HG03025 (cell line): ENCODE measurements at regions not wholly inside any gene's neighbourhood (a gene's known extent, or its start where the extent isn't known, plus 50 kb on each side); places are given as distances from the start of the nearest gene placed in this dataset.
"Not testable (repeated sequence)": the region's sequence is repeated elsewhere in the genome, so short reads cannot be mapped to it uniquely, and the experiment has no call there.

Experiments used
- ATAC-seq: cut with Tn5 transposase; IDR thresholded peaks from one replicate; pipeline ENCODE4 v1.9.1; 2021; ENCODE audit warnings: mild to moderate bottlenecking, moderate library complexity; ENCODE audit not compliant: unreplicated experiment, low FRiP score

DNA sequence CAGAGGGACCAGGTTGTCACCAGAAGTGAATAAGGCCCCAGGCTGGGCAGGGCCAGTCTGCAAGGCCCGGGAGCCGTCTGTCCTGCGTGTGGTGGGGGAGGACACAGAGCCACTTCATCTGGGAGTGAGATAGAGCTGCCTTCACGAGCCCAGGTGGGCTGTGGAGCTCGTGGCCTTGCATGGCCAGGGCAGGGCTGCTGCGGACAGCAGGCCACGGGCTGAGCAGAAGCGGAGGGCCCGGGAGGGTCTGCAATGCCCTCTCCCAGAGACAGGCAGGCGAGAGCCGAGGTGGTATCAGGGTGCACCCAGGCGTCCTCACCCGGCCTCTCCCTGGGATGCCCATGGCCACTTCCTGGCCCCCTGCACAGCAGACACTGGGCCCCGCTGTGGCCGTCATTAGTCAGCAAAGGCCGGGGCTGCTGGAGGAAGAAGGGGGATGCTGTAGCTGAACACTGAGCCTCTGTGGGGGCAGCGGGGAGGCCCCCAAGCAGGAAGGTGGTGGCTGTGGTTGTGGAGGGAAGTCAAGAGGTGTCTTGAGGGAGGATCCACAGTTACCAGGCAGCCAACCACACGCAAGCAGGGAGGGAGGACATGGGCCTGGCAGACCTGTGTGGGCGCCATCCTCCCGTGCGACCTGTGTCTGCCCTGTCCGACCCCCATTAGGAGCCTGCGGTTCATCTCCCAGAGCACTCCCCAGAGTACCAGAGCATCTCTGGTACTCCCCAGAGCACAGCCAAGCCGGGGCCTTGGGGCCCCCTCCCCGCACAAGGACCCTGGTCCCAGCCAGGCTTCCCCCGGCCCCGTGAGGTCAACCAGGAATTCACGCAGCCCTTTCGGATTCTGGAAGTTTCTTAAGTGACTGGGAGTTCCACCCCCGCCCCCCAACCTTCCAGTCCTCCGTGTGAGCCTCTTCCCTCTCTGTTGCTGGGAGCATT, 1109.5 kb downstream of the BRD1 start:
- no peak for ATAC-seq

DNA sequence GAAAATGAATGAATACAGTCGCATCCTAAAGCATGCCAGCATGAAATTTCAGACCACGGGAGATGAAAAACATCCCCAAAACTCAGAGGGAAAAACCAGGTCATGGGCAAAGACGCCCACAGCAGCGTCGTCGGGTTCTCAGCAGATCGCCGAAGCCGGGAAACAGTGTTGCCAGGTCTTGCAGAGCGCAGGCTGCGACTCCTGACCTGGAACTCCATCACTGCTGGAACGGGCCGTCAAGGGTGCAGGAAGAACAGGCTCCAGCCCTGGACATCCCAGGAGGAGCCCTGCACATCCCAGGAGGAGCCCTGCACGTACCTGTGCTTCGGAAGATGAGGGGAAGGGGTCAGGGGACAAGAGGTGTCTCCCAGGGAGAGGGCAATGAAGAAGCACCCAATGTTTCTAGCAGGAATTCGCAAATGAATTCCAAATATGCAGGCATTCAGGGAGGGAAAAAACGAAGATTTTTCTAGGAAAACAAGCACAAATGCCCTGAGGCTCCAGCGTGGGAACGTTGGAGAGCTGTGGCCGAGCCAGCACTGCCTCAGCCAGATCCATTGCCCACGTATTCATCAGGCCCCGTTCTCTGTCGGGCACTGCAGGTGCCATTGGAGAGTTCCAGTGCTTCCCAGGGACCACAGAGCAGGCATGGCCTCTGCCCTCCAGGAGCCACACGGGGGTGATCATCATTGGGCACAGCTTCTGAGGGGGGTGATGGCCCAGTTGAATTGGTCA, 1110.4 kb downstream of the BRD1 start:
- no peak for ATAC-seq

DNA sequence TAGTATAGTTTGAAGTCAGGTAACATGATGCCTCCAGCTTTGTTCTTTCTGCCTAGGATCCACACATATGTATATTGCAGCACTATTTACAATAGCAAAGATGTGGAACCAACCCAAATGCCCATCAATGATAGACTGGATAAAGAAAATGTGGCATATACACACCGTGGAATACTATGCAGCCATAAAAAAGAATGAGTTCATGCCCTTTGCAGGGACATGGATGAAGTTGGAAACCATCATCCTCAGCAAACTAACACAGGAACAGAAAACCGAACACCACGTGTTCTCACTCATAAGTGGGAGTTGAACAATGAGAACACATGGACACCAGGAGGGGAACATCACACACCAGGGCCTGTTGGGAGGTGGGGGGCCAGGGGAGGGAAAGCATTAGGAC, 1111.5 kb downstream of the BRD1 start:
- not testable (repeated sequence) for ATAC-seq

DNA sequence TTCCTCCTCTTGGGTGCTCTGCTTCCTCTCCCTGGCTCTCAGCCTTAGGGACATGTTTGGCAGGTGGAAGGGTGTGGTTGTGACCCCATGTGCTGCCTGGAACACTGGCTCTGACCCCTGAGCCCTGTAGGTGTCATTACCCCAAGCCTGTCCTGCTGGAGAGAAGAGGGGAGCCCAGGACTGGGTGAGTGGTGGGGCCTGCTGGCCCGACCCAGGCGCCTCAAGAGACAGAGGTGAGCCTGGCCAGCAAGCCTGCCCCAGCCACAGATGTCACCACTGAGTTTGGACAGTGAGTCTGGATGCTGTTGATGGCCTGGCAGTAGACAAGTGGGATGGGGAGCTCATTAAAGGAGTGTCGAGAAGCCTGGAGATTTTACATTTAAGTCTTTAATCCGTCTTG, 1112.2 kb downstream of the BRD1 start:
- ATAC-seq: no peak

DNA sequence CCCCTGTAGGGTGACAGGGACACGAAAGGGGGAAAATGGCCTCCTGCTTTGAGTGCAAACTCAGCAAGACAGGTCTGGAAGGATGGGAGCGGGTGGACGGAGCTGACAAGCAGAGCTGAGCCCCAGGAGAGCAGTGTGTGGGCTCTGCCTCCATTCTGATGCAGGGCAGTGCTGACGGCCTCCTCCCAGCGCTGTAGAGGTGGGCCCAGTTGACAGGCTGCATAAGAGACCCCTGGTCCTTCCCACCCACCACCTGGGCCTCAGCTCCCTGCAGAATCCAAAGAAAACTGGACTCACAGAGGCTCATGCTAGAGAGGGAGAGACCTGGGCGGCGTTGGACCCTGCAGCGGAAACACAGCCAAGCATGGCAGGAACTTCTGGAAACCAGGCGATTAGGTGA, 1113.4 kb downstream of the BRD1 start:
- ATAC-seq: no peak

DNA sequence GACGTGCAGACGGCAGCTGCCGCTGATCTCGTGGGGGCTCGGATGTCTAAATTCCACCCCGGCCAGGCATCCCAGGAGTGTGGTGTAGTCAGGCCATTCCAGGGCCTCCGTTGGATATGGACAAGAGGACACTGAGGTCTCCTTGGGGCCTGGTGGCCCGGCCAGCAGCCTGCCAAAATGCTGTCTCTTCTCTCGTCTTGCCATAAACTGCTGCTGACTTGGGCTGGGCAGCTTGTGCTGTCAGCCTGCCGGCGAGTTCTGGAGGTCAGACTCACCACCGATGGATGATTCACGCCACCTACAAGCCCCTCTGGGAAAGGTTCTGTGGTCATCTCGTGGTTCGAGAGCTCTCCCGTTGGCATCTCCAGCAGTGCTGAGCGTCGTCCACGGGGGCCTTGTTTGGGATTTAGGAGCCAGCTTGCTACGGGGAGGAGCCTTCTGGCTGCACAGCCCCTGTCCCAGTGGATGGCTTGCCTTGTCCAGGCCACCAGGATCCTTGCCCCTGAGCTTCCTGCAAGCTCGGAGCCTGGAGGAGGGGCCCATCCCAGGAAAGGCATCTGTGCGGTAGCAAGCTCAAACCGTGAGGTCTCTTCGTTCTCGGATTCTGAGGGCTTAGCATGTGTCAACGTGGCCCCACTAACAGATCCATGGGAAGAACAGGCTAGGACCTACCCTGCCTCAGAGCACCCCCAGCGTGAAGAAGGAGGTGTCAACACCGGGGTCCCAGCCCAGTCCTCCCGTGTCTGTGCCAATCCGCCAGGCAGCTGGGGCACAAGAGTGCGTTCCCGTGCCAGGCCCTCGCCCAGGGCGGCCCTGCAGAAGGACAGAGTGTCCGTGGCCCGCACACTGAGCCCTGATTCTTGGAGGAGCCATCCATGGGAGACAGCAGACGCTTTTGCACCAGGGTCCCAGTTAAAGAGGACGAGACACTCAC, 1114.1 kb downstream of the BRD1 start:
- no peak for ATAC-seq

DNA sequence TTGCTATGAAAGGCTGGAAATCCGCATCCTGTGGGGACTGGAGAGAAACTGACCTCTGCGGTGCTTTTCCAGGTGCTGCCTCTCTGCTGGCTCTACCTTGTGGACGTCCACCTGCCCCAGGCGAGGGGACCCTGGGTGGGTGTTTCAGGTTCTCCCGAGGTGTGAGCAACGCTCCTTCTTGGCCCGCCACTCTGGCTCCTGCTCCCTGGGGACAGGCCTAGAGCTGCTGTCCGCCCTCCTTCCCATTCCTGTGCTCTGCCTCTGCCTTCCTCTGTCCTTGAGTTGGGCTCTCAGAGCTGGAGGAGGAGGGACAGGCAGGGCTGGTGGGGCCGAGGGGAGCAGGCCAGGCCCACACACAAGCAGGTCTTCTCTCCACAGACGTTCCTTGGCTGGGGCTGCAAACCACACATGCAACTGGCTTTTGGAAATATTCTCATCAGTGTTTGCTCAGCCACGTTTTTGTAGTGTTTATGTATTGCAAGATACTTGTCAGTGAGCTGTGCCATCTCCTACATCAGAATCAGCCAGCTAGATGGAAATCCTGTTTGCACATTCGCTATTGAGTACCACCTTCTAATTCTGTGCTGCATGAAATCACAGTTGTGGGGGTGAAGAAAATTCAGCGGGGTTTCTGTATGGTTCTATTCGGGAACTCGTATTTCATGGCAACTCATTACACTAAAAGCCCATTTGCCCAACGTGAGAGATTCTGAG, 1115.0 kb downstream of the BRD1 start:
- ATAC-seq: no peak

DNA sequence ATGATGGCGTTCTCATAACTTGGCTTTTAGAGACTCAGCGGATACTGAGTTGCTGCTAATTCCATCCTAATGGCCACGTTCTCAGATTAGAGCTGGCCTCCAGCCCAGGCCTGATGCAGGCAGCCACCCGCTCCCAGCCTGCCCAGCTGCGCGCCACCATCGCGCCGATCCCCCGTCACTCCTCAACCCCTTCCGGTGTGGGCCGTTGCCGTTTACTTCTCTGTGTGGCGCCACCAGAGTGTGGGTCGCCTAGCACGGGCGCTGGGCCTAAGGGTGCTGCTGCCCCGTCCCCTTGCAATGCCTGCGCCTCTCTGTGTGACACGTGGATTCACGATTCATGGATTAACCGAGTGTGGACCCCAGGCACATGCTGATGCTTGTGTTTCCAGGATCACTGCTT, 1116.0 kb downstream of the BRD1 start:
- no peak for ATAC-seq

DNA sequence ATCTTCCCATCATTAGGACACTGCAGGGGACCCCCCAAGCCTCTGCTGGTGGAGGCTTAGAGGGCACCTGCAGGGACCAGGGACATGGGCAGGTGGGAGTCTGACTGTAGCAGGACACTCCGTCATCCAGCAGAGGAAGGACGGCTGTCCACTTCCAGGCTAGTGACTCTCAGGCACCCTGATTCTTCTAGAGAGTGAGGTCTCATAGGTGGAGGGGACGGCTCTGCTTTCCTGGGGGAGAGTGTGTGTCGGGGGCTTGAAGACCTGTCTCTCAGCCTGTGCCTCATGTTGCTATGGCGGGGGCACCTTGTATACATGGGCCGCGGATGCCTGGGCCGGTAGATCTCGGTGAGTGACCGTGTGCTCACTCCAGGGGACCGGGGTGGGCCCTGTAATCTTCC, 1116.6 kb downstream of the BRD1 start:
- no peak for ATAC-seq

DNA sequence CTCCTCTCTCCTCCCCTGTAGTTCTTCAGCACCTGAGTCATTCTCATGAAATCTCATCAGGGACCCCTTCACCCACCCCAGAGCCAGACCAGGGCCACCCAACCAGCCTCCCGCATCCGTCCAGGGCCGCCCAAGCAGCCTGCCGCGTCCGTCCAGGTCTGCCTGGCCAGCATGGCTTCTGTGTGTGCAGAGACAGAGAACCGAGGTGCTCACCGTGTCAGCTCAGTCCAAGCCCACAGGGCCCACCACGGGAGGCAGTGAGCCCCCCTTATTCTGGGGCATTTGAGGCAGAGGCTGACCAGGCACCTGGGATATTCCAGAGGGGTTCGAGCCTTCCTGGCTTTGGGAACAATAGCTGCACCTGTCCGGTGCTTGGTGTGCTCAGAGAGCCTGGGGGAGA, 1117.3 kb downstream of the BRD1 start:
- no peak for ATAC-seq

DNA sequence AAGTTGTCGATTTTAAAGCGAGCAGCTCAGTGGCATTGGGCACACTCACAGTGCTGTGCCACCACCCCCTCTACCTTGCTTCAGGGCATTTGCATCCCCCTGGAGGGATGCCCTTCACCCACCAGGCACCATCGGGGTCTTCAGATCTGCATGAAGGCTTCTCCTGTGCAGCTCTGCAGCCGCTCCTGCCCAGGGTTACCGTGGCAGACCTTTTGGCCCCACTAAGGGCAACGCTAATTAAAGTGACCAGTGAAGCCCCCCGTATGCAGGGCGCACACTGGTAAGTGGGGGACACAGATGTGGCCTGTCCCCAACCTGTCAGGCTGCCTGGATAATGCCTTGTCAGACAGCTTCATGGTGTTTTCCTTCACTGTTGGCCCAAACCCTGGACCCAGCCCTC, 1117.7 kb downstream of the BRD1 start:
- no peak for ATAC-seq

DNA sequence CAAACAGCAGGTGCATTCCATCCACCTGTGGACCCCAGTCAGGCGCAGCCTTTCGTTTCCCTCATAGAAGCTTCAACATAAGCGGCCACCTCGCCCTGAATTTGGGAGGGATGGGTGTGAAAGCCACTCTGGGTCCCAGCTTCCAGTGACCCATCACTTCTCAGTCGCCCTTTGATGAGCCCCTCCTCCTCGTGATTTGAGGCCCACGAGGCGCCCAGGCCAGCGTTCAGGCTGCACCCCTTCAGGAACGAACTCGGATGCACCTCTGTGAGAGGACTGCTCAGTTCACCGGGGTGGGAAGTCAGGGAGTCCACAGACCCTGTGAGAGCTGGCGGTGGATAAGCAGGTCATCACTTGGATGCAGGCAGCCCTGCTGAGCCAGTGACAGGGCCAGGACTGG, 1118.2 kb downstream of the BRD1 start:
- no peak for ATAC-seq

DNA sequence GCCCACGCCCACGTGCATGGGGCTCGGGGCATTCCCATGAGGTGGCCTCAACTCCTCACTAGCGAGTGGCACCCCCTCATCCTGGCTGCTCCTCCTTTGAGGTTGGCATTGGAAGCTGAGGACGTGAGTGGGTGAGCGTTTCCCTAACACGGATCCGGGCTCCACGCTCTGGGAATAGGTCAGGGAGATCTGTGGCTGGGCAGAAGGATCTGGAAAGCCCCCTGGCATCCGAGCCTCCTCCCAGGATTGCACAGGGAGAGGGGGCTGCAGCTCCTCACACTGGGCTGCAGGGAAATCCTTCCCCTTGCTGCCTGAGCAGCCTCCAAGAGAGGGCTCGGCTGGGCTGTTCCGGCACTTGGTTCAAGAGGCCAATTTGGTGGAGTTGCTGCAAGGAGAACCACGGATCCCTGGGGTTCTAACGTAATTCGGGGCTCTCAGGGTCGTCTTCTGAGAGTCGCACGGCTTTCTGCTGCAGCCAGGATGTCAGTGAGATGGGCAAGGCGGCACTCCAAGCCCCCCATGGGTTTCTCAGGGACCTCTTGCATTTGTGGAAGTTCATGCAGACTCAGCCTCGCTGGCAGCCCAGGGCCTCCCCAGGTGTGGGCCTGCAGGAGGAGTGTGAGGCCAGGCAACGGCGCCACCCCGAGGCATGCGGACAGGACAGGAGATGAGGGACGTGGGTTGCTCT, 1119.0 kb downstream of the BRD1 start:
- no peak for ATAC-seq

DNA sequence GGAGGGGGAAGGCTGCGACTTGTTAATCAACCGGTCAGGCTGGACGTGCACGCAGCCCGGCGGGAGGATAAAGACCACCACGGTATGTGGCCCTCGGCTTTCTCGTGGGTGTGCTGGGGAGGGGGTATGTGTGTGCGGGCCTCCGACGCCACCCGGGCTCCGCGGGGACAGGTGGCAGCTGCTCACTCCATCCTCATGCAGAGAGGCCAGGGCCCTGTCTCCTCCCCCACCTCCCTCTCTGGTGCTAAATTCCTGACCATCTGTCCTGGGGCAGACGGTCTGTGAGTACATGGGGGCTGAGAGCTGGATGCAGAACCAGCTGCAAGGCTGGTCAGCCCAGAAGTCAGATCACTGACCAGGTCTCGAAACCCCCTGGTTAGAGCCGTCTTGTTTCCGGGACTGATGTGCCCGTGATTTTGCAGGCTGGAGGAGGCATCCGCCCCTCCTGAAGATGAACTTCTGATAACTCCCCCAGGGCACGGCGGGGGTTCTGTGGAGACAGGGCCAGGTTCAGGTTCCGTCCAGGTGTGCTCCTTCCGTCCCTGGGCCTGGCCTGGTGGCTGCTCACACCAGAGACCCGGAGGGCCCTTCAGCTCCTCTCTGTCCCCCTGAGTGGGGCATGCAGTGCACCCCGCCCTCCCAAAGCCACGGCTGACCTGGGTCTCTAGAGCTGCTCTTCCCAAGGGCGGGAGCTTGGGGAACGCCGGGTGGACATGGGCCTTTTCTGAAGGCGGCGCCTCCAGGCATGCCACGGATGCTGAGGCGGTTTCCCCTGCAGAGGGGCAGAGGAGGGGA, 1119.7 kb downstream of the BRD1 start:
- ATAC-seq: no peak

DNA sequence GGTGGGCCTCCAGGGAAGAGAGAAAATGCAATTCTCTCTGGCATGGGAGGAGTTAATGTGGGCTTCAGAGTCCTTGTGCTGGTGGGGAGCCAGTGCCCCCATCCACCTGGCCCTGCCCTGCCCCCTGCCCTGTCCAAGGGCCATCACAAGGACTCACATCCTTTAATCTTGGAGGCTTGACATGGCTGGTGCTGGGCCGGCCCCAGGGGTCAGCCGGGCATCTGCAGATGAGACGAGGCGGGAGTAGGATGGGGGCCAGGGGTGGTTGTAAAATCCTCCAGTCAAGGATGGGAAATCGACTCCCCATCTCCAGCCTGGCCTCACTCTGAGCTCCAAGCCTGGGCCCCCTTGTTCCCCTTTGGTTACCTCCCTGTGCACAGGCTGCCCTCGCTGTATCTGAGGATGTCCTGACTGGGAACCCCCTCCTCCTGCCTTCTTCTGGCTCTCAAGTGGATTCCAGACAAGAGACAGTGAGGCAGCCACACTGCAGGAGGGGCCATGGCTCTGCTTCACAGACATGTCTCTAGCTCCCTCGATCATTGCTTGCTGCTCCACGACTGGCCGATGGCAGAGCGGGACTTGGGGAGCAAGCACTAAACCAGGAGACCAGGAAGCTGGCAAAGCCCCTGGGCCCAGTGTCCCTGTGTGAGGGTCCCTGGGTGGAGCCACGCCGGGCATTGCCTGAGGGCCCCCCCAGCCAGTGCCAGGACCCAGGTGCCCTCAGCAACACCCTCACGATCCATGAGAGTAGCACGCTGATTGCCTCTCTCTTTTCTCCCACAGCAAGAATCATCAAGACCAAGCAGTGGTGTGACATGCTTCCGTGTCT, 1120.5 kb downstream of the BRD1 start:
- ATAC-seq: no peak

DNA sequence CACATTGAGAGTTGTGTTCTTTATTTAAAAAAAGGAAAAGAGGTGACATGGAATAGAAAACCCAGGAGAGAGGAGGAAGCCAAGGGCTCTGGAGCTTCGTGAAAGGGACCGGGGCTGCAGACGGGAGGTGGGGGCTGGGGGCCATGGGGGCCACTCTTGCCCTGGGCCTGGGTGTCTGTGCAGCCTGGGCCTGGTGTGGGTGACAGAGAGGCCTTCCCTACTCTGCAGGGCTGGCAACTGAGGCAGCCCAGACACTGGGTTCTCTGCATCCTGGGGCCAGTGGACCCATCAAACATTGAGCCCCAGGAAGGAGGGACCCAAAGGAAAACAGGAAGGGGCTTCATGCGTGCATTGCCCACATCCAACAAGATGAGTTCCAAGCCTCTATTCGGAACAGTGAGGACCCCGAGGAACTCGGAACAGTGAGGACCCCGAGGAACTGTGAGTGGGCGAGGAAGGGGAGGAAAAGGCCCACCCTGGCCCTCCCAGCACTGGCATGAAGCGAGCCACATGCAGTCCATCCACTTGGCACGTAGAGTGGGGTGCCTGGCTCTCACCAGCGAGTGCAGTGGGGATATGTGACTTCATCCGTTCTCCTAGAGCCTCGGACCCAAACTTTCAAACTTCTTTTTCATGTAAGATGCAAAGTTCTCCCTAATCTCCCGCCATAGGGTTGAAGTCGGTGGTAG, 1121.6 kb downstream of the BRD1 start:
- ATAC-seq: no peak

DNA sequence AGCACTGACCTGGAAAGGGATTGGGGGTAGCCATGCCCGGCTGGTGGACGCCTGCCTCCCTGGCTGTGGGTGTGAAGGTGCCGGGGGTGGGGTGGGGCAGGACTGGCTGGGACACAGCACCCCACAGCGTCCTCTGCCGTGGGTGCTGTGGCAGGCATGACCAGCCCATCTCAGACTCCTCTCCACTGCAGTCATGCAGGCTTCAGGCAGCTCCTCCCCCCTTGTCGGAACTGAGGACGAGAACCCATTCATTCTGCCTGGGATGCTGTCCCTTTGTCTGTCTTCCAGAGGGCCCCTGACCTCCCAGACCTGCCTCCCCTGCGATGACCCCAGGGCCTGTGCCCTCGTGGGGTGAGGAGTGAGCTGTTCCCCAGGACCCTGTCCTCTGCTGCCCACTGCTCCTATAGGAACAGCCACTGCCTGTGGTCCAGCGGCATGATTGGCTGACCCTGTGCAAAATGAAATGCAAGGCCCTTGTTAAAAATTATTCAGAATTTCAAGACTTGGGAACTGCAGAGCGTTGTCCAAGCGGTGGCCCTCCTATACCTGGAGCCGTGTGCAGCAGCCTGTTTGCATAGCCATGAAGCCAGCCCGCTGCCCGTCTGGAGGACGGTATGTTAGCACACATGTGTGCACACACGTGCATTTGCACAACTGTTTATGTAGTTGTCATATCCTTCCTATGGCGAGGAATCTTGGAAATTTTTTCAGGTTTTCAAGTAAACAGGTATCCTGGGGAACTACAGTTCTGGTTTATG, 1122.3 kb downstream of the BRD1 start:
- ATAC-seq: no peak
